ENCODE measurements at regions not wholly inside any gene's neighbourhood (a gene's known extent, or its start where the extent isn't known, plus 50 kb on each side); places are given as distances from the start of the nearest gene placed in this dataset.

DNA sequence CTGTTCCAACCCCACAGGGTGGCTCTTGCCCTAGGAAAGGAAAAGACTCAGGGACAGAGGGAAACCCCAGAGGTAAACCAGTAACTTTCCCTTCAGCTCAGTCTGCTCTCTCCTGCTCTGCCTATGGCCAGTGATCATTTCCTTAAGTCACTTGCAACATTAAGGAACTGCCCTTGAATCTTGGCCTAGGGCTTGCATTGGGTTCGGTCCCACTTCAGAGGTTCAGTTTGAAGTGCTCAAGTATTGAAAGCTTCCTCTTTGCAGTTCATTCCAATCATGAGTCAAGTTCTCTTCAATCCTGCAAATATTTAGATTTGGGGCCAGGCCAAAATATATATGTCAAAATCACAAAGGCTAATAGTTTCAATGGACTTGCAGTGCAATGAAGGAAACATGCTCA is 97.7 kb upstream of the IRF2BP2 start:
- H3K9me3 ChIP-seq (ENCODE audit: control insufficient read depth, low read depth, low read length): no peaks in the 10 kb centered on the region
- no peaks in the 10 kb centered on the region for H3K27me3 ChIP-seq (ENCODE audit: control insufficient read depth, insufficient read depth, low read length)
- H3K36me3 ChIP-seq (ENCODE audit: control insufficient read depth, low read depth, low read length): no peaks in the 10 kb centered on the region
- H3K4me1 ChIP-seq (ENCODE audit: control insufficient read depth, low read depth, low read length): no peaks in the 10 kb centered on the region
- H3K9ac ChIP-seq (ENCODE audit: low read length): no peak overlapping the region
- no peak overlapping the region for H3K4me3 ChIP-seq (ENCODE audit: low read length)
- no peak overlapping the region for H3K27ac ChIP-seq (ENCODE audit: low read length)

DNA sequence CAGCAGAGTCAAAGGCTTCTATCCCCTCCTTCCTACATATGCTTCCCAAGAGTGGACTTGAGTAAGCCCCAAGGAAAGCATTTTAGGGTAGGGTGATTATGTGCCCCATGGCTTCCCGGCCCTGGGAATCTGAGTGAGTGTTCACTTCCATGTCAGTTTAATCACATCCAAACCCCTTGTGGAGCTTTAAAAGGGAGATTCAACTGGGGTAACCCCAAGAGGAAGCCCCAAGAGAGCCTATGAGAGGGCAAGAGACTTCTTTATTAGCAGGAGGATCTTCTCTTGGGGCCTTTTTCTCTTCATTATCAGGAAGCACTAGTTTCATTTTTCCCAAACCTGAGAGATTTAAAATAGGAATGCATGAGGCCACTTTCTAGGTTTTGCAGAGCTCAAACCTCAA is 97.0 kb upstream of the IRF2BP2 start:
- H3K9ac ChIP-seq (ENCODE audit: low read length): no peak overlapping the region
- H3K9me3 ChIP-seq (ENCODE audit: control insufficient read depth, low read depth, low read length): no peaks in the 10 kb centered on the region
- H3K36me3 ChIP-seq (ENCODE audit: control insufficient read depth, low read depth, low read length): no peaks in the 10 kb centered on the region
- no peak overlapping the region for H3K4me3 ChIP-seq (ENCODE audit: low read length)
- H3K4me1 ChIP-seq (ENCODE audit: control insufficient read depth, low read depth, low read length): no peaks in the 10 kb centered on the region
- no peak overlapping the region for H3K27ac ChIP-seq (ENCODE audit: low read length)
- no peaks in the 10 kb centered on the region for H3K27me3 ChIP-seq (ENCODE audit: control insufficient read depth, insufficient read depth, low read length)

DNA sequence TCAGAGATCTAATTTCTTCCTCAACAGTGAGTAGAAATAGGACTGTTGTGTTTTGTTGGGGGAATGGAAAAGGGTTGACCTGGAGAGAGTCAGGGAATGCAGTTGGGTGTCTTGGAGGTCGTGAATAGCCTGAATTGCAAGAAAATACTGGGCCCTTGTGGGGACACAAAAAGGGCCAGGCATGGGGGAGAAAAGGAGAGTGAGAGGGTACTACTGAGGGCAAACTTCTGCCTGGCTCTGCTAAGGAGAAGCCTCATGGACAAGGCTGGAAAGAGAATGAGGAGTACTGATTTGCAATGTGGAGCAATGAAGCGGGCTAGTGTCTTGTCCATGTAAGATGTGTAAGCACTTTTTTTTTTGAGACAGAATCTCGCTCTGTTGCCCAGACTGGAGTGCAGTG is 96.2 kb upstream of the IRF2BP2 start:
- Histone ChIP-seq H3K4me3 (ENCODE audit: low read length) (no peak overlapping the region), H3K27ac (ENCODE audit: low read length) (no peak overlapping the region), H3K9ac (ENCODE audit: low read length) (no peak overlapping the region), H3K9me3 (ENCODE audit: control insufficient read depth, low read depth, low read length) (no peaks in the 10 kb centered on the region), H3K27me3 (ENCODE audit: control insufficient read depth, insufficient read depth, low read length) (no peaks in the 10 kb centered on the region), H3K4me1 (ENCODE audit: control insufficient read depth, low read depth, low read length) (no peaks in the 10 kb centered on the region), H3K36me3 (ENCODE audit: control insufficient read depth, low read depth, low read length) (no peaks in the 10 kb centered on the region)

DNA sequence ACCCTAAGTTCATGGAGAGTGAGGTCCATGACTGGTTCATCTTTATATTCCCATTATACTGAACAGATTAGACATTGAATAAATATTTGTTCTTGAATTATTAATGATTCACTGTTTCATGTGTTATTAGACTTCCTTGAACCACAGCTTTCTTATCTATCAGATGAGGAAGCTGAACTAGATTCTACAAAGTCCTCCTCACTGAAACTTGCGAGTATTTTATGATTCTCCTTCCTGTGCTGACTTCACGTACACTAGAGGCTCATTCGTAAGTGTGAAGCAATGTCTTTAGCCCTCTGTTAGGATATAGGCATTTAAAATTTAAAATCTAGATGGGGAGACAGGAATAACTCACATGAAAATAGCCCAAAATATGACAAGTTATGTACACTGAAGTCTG is 95.6 kb upstream of the IRF2BP2 start:
- Histone ChIP-seq H3K4me3 (ENCODE audit: low read length) (no peak overlapping the region), H3K27ac (ENCODE audit: low read length) (no peak overlapping the region), H3K36me3 (ENCODE audit: control insufficient read depth, low read depth, low read length) (no peaks in the 10 kb centered on the region), H3K27me3 (ENCODE audit: control insufficient read depth, insufficient read depth, low read length) (no peaks in the 10 kb centered on the region), H3K9ac (ENCODE audit: low read length) (no peak overlapping the region), H3K4me1 (ENCODE audit: control insufficient read depth, low read depth, low read length) (no peaks in the 10 kb centered on the region), H3K9me3 (ENCODE audit: control insufficient read depth, low read depth, low read length) (no peaks in the 10 kb centered on the region)

DNA sequence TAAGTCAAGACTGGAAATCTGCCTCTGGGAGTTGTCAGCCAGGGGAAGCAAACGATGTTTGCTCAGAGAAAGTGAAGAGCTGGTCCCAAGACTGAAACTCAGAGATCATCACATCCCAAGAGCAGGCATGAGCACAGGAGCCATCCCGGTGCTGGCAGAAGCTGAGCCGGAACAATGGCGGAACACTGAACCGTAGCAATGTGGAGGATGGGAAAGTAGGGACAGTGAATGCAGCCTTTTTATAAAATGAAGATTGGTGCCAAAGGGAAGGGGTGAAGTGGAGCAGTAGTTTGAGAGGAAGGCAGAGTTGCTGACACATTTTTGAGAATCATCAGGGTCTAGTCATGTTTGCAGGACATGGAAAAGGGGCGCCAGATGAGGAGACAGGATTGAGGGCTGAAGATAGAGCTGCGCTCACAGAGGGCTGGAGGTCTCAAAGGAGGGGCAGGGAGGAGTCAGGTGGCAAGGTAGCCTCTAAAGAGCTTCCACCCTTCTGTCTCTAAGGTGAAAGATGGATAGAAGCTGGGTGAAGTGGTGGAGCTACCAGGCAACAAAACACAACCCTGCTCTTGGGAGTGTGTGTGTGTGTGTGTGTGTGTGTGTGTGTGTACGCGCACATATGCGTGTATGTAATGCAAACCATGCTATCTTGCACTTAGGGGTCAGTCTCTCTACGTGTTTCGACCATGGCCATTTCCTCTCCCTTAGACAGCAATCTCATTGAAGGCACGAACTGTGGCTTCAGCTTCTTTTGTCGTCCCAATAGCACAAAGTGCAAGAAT is 94.3 kb upstream of the IRF2BP2 start:
- no peak overlapping the region for H3K9ac ChIP-seq (ENCODE audit: low read length)
- no peaks in the 10 kb centered on the region for H3K36me3 ChIP-seq (ENCODE audit: control insufficient read depth, low read depth, low read length)
- no peaks in the 10 kb centered on the region for H3K4me1 ChIP-seq (ENCODE audit: control insufficient read depth, low read depth, low read length)
- H3K9me3 ChIP-seq (ENCODE audit: control insufficient read depth, low read depth, low read length): no peaks in the 10 kb centered on the region
- no peaks in the 10 kb centered on the region for H3K27me3 ChIP-seq (ENCODE audit: control insufficient read depth, insufficient read depth, low read length)
- no peak overlapping the region for H3K4me3 ChIP-seq (ENCODE audit: low read length)
- H3K27ac ChIP-seq (ENCODE audit: low read length): no peak overlapping the region

DNA sequence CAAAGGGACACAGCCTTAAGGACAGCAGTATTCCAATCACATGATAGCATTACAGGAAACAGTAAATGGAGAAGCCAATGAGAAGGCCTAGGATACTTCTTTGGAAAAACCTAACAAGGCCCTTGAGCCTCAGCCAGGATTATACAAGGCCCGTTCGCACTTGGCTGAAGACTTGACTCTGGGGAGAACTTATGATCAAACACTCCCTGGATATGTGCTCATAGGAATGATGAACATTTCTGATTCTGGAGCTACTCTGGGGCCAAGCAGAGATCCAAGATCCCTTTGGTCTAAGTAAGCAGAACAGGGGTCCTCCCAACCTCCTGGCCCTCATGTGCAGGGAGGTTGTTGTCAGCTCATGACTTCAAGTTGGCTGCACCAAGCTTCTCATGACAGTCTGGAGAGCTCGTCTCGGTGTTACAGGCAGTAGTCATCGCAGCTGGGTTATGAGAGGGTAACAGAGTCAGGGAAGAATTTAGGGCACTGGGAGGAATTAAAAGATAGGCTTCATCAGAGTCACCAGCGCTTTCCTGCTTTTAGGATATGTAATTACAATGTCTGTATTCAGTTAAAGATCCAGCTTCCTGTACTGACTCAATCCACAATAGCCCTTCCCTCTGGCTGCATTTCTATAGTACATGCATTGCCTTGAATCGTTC is 92.5 kb upstream of the IRF2BP2 start:
- H3K9me3 ChIP-seq (ENCODE audit: control insufficient read depth, low read depth, low read length): no peaks in the 10 kb centered on the region
- no peaks in the 10 kb centered on the region for H3K4me1 ChIP-seq (ENCODE audit: control insufficient read depth, low read depth, low read length)
- H3K36me3 ChIP-seq (ENCODE audit: control insufficient read depth, low read depth, low read length): no peaks in the 10 kb centered on the region
- H3K27ac ChIP-seq (ENCODE audit: low read length): no peak overlapping the region
- H3K9ac ChIP-seq (ENCODE audit: low read length): no peak overlapping the region
- no peak overlapping the region for H3K4me3 ChIP-seq (ENCODE audit: low read length)
- H3K27me3 ChIP-seq (ENCODE audit: control insufficient read depth, insufficient read depth, low read length): no peaks in the 10 kb centered on the region

DNA sequence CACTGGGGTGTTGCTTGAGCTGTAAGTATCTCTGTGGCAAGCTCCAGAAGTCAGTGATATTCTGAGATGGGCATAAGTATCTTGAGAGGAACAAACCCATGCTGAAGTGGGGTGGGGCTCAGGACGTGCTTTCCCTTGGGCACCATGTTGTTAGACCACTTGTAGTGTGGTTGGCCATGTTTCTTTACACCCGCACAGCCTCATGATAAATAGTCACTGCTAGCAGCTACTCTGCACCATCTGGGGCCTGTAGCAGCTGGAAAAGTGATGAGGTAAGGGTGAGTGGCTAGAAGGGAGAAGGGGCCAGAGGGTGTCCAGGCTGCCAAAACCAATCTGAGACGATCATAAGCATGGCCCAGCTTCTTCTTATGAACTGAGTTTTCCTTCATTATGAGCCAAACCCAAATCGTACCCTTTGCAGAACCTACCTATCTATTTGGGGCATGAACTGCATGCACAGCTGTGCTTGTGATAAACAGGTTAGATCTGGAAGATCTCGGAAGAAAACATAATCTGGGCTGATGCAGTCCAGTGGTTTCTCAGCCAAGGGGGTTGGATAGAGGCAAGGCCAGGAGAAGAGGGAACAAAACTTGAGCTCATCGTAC is 91.9 kb upstream of the IRF2BP2 start:
- H3K4me1 ChIP-seq (ENCODE audit: control insufficient read depth, low read depth, low read length): no peaks in the 10 kb centered on the region
- no peak overlapping the region for H3K27ac ChIP-seq (ENCODE audit: low read length)
- H3K36me3 ChIP-seq (ENCODE audit: control insufficient read depth, low read depth, low read length): no peaks in the 10 kb centered on the region
- H3K9me3 ChIP-seq (ENCODE audit: control insufficient read depth, low read depth, low read length): no peaks in the 10 kb centered on the region
- no peak overlapping the region for H3K9ac ChIP-seq (ENCODE audit: low read length)
- H3K4me3 ChIP-seq (ENCODE audit: low read length): no peak overlapping the region
- H3K27me3 ChIP-seq (ENCODE audit: control insufficient read depth, insufficient read depth, low read length): no peaks in the 10 kb centered on the region

DNA sequence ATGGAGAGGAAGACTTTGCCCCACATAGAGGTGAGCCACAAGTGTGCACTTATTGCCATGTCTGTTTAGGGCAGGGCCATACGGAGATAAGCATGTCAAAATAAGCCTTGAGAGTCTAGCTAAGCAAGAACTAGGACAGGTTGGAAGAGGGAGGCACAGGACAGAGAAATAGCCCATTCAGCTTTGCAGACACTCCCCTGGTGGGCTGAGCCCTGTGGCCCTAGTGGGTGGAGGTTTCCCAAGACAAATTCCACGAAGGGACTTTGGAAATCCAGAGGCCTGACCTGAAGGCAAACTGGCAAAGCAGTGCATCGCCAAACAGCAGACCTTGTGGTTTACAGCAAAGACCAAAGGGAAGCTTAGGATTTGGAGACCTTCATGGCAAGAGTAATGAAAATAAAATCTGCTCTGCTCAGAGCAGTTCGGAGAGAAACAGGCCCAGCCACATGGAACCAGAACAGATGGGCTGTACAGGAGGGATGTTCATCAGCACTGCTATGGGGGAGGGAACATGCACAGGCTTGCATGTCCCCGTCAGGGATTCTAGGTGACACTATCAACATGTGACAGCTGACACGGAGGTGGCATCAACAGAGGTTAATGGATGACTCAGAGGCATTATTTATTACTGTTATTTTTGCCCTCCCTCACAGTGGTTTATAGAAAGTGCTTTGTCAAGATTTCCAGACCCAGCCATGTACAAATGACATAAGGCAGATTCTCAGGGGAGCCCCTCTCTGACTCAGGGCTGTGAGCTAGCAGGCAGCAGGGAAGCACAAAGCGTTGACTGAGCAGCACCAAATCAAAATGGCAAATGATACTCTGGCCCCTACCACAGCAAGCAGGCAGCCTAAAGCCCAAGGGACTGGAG is 90.1 kb upstream of the IRF2BP2 start:
- no peaks in the 10 kb centered on the region for H3K4me1 ChIP-seq (ENCODE audit: control insufficient read depth, low read depth, low read length)
- H3K27ac ChIP-seq (ENCODE audit: low read length): no peak overlapping the region
- no peak overlapping the region for H3K4me3 ChIP-seq (ENCODE audit: low read length)
- H3K9ac ChIP-seq (ENCODE audit: low read length): no peak overlapping the region
- no peaks in the 10 kb centered on the region for H3K27me3 ChIP-seq (ENCODE audit: control insufficient read depth, insufficient read depth, low read length)
- no peaks in the 10 kb centered on the region for H3K9me3 ChIP-seq (ENCODE audit: control insufficient read depth, low read depth, low read length)
- no peaks in the 10 kb centered on the region for H3K36me3 ChIP-seq (ENCODE audit: control insufficient read depth, low read depth, low read length)

DNA sequence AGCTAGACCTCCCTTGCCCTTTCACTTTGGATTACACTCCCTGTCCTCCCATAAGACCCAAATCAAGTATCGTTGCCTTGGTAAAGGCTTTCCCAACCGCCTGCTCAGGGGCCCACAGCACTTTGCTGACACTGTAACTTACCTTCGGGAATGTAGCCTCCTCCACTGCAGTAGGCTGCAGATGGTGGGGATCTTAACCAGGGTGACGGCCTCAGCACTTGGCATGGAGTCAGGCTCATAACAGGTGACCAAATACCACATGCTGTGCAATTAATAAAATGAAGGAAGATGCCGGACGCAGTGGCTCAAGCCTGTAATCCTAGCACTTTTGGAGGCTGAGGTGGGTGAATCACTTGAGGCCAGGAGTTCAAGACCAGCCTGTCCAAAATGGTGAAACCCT is 88.7 kb upstream of the IRF2BP2 start:
- Histone ChIP-seq H3K9ac (ENCODE audit: low read length) (no peak overlapping the region), H3K36me3 (ENCODE audit: control insufficient read depth, low read depth, low read length) (no peaks in the 10 kb centered on the region), H3K4me3 (ENCODE audit: low read length) (no peak overlapping the region), H3K4me1 (ENCODE audit: control insufficient read depth, low read depth, low read length) (no peaks in the 10 kb centered on the region), H3K9me3 (ENCODE audit: control insufficient read depth, low read depth, low read length) (no peaks in the 10 kb centered on the region), H3K27me3 (ENCODE audit: control insufficient read depth, insufficient read depth, low read length) (no peaks in the 10 kb centered on the region), H3K27ac (ENCODE audit: low read length) (no peak overlapping the region)

DNA sequence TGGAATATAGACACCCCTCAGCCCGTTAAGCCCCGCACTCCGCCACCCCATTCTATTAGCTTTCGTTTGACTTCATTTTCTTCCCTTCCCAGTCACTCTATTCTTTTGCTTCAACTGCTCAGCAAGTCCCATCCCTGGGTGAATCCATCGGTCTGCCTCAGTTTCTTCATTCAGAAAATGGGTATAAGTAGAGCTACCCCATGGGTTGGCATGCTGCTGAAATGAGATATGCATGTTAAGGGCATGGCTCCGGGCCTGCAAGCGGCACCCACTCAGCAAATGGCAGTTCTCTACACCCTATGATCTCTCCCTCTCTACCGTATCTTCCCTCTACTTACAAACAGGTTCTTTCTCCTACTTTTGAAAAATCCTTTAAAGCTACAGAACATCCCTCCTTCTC is 87.8 kb upstream of the IRF2BP2 start:
- H3K36me3 ChIP-seq (ENCODE audit: control insufficient read depth, low read depth, low read length): no peaks in the 10 kb centered on the region
- H3K4me1 ChIP-seq (ENCODE audit: control insufficient read depth, low read depth, low read length): no peaks in the 10 kb centered on the region
- H3K27me3 ChIP-seq (ENCODE audit: control insufficient read depth, insufficient read depth, low read length): no peaks in the 10 kb centered on the region
- no peak overlapping the region for H3K9ac ChIP-seq (ENCODE audit: low read length)
- H3K9me3 ChIP-seq (ENCODE audit: control insufficient read depth, low read depth, low read length): no peaks in the 10 kb centered on the region
- H3K27ac ChIP-seq (ENCODE audit: low read length): no peak overlapping the region
- no peak overlapping the region for H3K4me3 ChIP-seq (ENCODE audit: low read length)

DNA sequence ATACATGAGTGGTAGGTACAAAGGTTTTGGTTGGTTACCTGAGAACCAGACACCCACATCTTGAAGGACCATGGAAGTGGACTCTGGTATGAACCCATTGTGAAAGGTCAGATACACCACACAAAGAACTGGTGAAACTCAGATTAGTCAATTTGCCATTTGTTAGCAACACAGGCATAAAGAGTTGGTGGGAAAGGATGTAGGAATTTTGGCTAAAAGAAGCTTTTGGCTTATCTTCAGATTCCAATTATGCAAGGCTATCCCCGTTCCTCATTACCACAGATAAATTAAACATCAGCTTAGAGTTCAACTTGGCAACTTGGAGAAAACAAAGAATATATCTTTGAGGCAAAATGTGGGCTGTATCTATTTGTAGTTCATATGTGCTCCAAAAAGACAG is 87.0 kb upstream of the IRF2BP2 start:
- Histone ChIP-seq H3K27me3 (ENCODE audit: control insufficient read depth, insufficient read depth, low read length) (no peaks in the 10 kb centered on the region), H3K27ac (ENCODE audit: low read length) (no peak overlapping the region), H3K4me3 (ENCODE audit: low read length) (no peak overlapping the region), H3K9me3 (ENCODE audit: control insufficient read depth, low read depth, low read length) (no peaks in the 10 kb centered on the region), H3K9ac (ENCODE audit: low read length) (no peak overlapping the region), H3K4me1 (ENCODE audit: control insufficient read depth, low read depth, low read length) (no peaks in the 10 kb centered on the region), H3K36me3 (ENCODE audit: control insufficient read depth, low read depth, low read length) (no peaks in the 10 kb centered on the region)

All from iPS-18a (cell line).